HepG2 (cell line): ENCODE measurements at regions not wholly inside any gene's neighbourhood (a gene's known extent, or its start where the extent isn't known, plus 50 kb on each side); places are given as distances from the start of the nearest gene placed in this dataset.

Experiments
- KAT7 ChIP-seq: IDR thresholded peaks from 2 replicates; pipeline ENCODE4 v1.6.1; 2018; ENCODE audit warnings: borderline replicate concordance, missing compliant biosample characterization
- MIER2 ChIP-seq: IDR thresholded peaks from 2 replicates; pipeline ENCODE4 v1.6.1; 2016; ENCODE audit warnings: missing biosample characterization, missing genetic modification reagents
- PTBP1 ChIP-seq: fragments of 200-400 bp; formaldehyde crosslinking; IDR thresholded peaks from 2 replicates; pipeline ENCODE4 v1.6.1; 2018; ENCODE audit warnings: low read length, low read depth; ENCODE audit not compliant: poor library complexity, severe bottlenecking
- ZNF317 ChIP-seq: sonication (generic); formaldehyde crosslinking; IDR thresholded peaks from 2 replicates; pipeline ENCODE4 v1.5.0; 2020; ENCODE audit warnings: mild to moderate bottlenecking, missing genetic modification reagents
- ZNF558 ChIP-seq: sonication (generic); formaldehyde crosslinking; IDR thresholded peaks from 2 replicates; pipeline ENCODE4 v1.9.0; 2022; ENCODE audit warnings: mild to moderate bottlenecking, missing genetic modification reagents, borderline replicate concordance
- TF ChIP-seq, protein P1 (sequence below): sonication (generic); formaldehyde crosslinking; IDR thresholded peaks from 2 replicates; pipeline ENCODE4 v1.8.0; 2022; ENCODE audit warnings: missing genetic modification reagents, mild to moderate bottlenecking, borderline replicate concordance
- TF ChIP-seq, protein P2 (sequence below): sonication (generic); formaldehyde crosslinking; IDR thresholded peaks from 2 replicates; pipeline ENCODE4 v1.5.0; 2020; ENCODE audit warnings: mild to moderate bottlenecking, missing genetic modification reagents, moderate library complexity
- TF ChIP-seq, protein P3 (sequence below): sonication (generic); formaldehyde crosslinking; IDR thresholded peaks from 2 replicates; pipeline ENCODE4 v1.4.0; 2020; ENCODE audit warnings: missing genetic modification reagents
- TF ChIP-seq, protein P4 (sequence below): sonication (generic); formaldehyde crosslinking; IDR thresholded peaks from 2 replicates; pipeline ENCODE4 v1.8.0; 2022; ENCODE audit warnings: mild to moderate bottlenecking, missing genetic modification reagents

DNA sequence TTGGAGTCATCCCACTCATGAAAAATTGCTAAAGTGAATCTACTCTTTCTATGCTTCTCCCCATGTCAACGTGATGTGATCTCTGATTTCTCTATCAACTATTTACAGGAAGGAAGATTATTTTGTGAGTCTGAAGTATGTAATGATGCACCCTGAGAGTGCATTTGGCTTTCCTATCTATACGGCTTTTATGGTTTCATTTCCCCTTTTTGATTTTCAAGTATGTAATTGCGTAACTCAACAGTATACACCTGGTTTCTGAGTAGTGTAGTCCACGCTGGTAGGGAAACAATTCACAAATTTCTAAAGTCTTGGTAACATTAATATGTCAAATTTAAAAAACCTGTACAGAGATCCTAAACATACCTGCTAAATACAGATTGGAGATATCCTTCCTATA lies 194.7 kb upstream of the SEMA3A start:
- TF ChIP-seq MIER2 (CRISPR knock-in tag): no peak
- TF ChIP-seq, protein P1, sequence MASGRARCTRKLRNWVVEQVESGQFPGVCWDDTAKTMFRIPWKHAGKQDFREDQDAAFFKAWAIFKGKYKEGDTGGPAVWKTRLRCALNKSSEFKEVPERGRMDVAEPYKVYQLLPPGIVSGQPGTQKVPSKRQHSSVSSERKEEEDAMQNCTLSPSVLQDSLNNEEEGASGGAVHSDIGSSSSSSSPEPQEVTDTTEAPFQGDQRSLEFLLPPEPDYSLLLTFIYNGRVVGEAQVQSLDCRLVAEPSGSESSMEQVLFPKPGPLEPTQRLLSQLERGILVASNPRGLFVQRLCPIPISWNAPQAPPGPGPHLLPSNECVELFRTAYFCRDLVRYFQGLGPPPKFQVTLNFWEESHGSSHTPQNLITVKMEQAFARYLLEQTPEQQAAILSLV: no peak
- TF ChIP-seq PTBP1: no peak
- TF ChIP-seq, protein P2, sequence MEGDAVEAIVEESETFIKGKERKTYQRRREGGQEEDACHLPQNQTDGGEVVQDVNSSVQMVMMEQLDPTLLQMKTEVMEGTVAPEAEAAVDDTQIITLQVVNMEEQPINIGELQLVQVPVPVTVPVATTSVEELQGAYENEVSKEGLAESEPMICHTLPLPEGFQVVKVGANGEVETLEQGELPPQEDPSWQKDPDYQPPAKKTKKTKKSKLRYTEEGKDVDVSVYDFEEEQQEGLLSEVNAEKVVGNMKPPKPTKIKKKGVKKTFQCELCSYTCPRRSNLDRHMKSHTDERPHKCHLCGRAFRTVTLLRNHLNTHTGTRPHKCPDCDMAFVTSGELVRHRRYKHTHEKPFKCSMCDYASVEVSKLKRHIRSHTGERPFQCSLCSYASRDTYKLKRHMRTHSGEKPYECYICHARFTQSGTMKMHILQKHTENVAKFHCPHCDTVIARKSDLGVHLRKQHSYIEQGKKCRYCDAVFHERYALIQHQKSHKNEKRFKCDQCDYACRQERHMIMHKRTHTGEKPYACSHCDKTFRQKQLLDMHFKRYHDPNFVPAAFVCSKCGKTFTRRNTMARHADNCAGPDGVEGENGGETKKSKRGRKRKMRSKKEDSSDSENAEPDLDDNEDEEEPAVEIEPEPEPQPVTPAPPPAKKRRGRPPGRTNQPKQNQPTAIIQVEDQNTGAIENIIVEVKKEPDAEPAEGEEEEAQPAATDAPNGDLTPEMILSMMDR (CRISPR knock-in tag): no peak
- TF ChIP-seq, protein P3, sequence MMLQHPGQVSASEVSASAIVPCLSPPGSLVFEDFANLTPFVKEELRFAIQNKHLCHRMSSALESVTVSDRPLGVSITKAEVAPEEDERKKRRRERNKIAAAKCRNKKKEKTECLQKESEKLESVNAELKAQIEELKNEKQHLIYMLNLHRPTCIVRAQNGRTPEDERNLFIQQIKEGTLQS: no peak
- TF ChIP-seq, protein P4, sequence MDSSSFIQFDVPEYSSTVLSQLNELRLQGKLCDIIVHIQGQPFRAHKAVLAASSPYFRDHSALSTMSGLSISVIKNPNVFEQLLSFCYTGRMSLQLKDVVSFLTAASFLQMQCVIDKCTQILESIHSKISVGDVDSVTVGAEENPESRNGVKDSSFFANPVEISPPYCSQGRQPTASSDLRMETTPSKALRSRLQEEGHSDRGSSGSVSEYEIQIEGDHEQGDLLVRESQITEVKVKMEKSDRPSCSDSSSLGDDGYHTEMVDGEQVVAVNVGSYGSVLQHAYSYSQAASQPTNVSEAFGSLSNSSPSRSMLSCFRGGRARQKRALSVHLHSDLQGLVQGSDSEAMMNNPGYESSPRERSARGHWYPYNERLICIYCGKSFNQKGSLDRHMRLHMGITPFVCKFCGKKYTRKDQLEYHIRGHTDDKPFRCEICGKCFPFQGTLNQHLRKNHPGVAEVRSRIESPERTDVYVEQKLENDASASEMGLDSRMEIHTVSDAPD: no peak
- TF ChIP-seq ZNF558: no peak
- TF ChIP-seq KAT7 (CRISPR knock-in tag): no peak
- TF ChIP-seq ZNF317 (CRISPR knock-in tag): no peak
